ENCODE measurements at regions not wholly inside any gene's neighbourhood (a gene's known extent, or its start where the extent isn't known, plus 50 kb on each side); places are given as distances from the start of the nearest gene placed in this dataset.

GRCh38 chr4:11599064-11599463 is 170.4 kb upstream of the HS3ST1 start:
- no peak overlapping the region for H3K27ac ChIP-seq (ENCODE audit: low read depth in 2 of 2, low read length in 1 of 2)
- no peaks in the 10 kb centered on the region for H4K20me1 ChIP-seq (ENCODE audit: insufficient read depth)
- no peak for TF ChIP-seq ZBTB33 (IDR thresholded peaks at IDR 0.05; ENCODE audit: borderline replicate concordance, low read depth)
- TF ChIP-seq JUND (IDR thresholded peaks at IDR 0.05): no peak
- TF ChIP-seq NRF1 (IDR thresholded peaks at IDR 0.05; ENCODE audit: low read depth, low read length): no peak
- TF ChIP-seq MEF2A (IDR thresholded peaks at IDR 0.05; ENCODE audit: borderline replicate concordance, low read depth): no peak
- TF ChIP-seq, protein P1, sequence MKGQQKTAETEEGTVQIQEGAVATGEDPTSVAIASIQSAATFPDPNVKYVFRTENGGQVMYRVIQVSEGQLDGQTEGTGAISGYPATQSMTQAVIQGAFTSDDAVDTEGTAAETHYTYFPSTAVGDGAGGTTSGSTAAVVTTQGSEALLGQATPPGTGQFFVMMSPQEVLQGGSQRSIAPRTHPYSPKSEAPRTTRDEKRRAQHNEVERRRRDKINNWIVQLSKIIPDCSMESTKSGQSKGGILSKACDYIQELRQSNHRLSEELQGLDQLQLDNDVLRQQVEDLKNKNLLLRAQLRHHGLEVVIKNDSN (IDR thresholded peaks at IDR 0.05; ENCODE audit: borderline replicate concordance, low read depth): no peak
- TF ChIP-seq SIN3A (IDR thresholded peaks at IDR 0.05; ENCODE audit: borderline replicate concordance, low read depth, low read length): no peak
- TF ChIP-seq RFX5 (IDR thresholded peaks at IDR 0.05; ENCODE audit: low read length): no peak
- no peak for TF ChIP-seq FOXM1 (IDR thresholded peaks at IDR 0.05; ENCODE audit: low read depth)
- no peak for TF ChIP-seq RAD21 (IDR thresholded peaks at IDR 0.05; ENCODE audit: low read length)
- TF ChIP-seq RXRA (IDR thresholded peaks at IDR 0.05; ENCODE audit: borderline replicate concordance, low read depth): no peak
- TF ChIP-seq TEAD4 (IDR thresholded peaks at IDR 0.05; ENCODE audit: borderline replicate concordance, insufficient read depth): no peak
- no peak for TF ChIP-seq TCF12 (IDR thresholded peaks at IDR 0.05)
- no peak for TF ChIP-seq EP300 (IDR thresholded peaks at IDR 0.05; ENCODE audit: borderline replicate concordance in 1 of 2, low read depth in 1 of 2, low read length in 1 of 2)
- no peak for TF ChIP-seq GATA2 (CRISPR knock-in tag; IDR thresholded peaks at IDR 0.05)
- no peak for TF ChIP-seq NFIC (IDR thresholded peaks at IDR 0.05; ENCODE audit: borderline replicate concordance)
- TF ChIP-seq, protein P2, sequence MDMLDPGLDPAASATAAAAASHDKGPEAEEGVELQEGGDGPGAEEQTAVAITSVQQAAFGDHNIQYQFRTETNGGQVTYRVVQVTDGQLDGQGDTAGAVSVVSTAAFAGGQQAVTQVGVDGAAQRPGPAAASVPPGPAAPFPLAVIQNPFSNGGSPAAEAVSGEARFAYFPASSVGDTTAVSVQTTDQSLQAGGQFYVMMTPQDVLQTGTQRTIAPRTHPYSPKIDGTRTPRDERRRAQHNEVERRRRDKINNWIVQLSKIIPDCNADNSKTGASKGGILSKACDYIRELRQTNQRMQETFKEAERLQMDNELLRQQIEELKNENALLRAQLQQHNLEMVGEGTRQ (IDR thresholded peaks at IDR 0.05; ENCODE audit: borderline replicate concordance, low read depth, low read length): no peak
- no peak for TF ChIP-seq ELF1 (IDR thresholded peaks at IDR 0.05)
- no peak for TF ChIP-seq SMC3 (IDR thresholded peaks at IDR 0.05; ENCODE audit: low read depth, low read length)
- no peak for TF ChIP-seq FOSL2 (IDR thresholded peaks at IDR 0.05; ENCODE audit: borderline replicate concordance, low read depth)
- no peak overlapping the region for H3K4me2 ChIP-seq
- no peaks in the 10 kb centered on the region for H3K9me2 ChIP-seq
- no peak for DNase-seq
- no peaks in the 10 kb centered on the region for H3K36me3 ChIP-seq (replicated peaks in 1 of 2; ENCODE audit: control insufficient read depth in 1 of 2, insufficient read depth in 2 of 2, low read length in 1 of 2)
- no peak overlapping the region for H3K9ac ChIP-seq
- H2AFZ ChIP-seq (ENCODE audit: low read depth): no peak overlapping the region
- WGBS (ENCODE audit: low lambda C conversion rate): 0% methylated on average over 1 of the region's 1 CpG
- CTCF ChIA-PET: no interaction called here
- H3K4me1 ChIP-seq (ENCODE audit: control insufficient read depth in 1 of 2, insufficient read depth in 2 of 2, low read depth in 1 of 2, low read length in 1 of 2): no peaks in the 10 kb centered on the region
- H3F3A ChIP-seq (replicated peaks; ENCODE audit: insufficient read depth): no peaks in the 10 kb centered on the region
- H3K9me3 ChIP-seq: 0 out of 2 replicates have a peak, but pooled peaks cover 4% of the 10 kb centered on the region
- H3K27me3 ChIP-seq (ENCODE audit: insufficient read depth): no peaks in the 10 kb centered on the region
- H3K4me3 ChIP-seq (ENCODE audit: low read depth in 2 of 2, low read length in 1 of 2): no peak overlapping the region
- H3K79me2 ChIP-seq (ENCODE audit: insufficient read depth): no peaks in the 10 kb centered on the region
- POLR2A ChIA-PET: no interaction called here
